Peyer's patch (tissue), 4 donors: ENCODE measurements at regions not wholly inside any gene's neighbourhood (a gene's known extent, or its start where the extent isn't known, plus 50 kb on each side); places are given as distances from the start of the nearest gene placed in this dataset.

Source experiments
- POLR2A ChIP-seq, 2 donors: fragments of 450-650 bp; IDR thresholded peaks; one replicate each; pipeline ENCODE4 v1.5.1; 2017; ENCODE audit warnings: antibody characterized with exemption in 2 of 2, mild to moderate bottlenecking in 2 of 2, moderate library complexity in 2 of 2
- TF ChIP-seq, protein P1 (sequence below), 6 experiments: fragments of 450-650 bp in 4 of 6; fragments of 200-600 bp in 2 of 6; sonication (generic) in 1 of 6; IDR thresholded peaks; one replicate each; pipeline ENCODE4 v1.5.1; 2017 to 2019; ENCODE audit warnings: antibody characterized with exemption in 6 of 6, mild to moderate bottlenecking in 3 of 6, moderate library complexity in 1 of 6

DNA sequence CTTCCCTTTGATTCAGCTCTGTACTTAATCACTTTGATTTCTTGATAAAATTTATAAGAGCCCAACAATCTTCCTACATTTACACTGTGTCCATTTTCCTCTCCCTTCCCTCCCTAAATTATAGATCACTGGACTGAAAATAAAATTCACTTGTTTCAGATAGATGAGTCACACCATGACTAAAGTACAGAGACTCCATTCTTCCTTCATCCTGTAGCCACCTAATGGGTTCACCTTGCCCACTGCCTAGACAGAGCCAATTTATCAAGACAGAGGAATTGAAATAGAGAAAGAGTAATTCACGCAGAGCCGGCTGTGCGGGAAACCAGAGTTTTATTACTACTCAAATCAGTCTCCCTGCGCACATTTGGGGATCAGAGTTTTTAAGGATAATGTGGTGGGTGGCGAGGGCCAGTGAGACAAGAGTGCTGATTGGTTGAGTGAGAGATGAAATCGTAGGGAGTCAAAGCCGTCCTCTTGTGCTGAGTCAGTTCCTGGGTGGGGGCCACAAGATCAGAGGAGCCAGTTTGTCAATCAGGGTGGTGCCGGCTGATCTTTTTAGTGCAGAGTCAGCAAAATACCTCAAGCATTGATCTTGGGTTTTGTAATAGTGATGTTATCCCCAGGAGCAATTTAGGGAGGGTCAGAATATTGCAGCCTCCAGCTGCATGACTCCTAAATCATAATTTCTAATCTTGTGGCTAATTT lies 71.3 kb upstream of the MED14 start:
- TF ChIP-seq POLR2A (IDR thresholded peaks at IDR 0.05) = no peak
- TF ChIP-seq, protein P1, sequence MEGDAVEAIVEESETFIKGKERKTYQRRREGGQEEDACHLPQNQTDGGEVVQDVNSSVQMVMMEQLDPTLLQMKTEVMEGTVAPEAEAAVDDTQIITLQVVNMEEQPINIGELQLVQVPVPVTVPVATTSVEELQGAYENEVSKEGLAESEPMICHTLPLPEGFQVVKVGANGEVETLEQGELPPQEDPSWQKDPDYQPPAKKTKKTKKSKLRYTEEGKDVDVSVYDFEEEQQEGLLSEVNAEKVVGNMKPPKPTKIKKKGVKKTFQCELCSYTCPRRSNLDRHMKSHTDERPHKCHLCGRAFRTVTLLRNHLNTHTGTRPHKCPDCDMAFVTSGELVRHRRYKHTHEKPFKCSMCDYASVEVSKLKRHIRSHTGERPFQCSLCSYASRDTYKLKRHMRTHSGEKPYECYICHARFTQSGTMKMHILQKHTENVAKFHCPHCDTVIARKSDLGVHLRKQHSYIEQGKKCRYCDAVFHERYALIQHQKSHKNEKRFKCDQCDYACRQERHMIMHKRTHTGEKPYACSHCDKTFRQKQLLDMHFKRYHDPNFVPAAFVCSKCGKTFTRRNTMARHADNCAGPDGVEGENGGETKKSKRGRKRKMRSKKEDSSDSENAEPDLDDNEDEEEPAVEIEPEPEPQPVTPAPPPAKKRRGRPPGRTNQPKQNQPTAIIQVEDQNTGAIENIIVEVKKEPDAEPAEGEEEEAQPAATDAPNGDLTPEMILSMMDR (IDR thresholded peaks at IDR 0.05) = no peak
